ENCODE measurements at regions not wholly inside any gene's neighbourhood (a gene's known extent, or its start where the extent isn't known, plus 50 kb on each side); places are given as distances from the start of the nearest gene placed in this dataset.
"Not testable (repeated sequence)": the region's sequence is repeated elsewhere in the genome, so short reads cannot be mapped to it uniquely, and the experiment has no call there.

- H3K4me3 Mint-ChIP-seq, result no peak overlapping the region
- H3K4me1 Mint-ChIP-seq (ENCODE audit: low read depth), result peaks cover 7% of the 10 kb centered on the region
- H3K36me3 Mint-ChIP-seq, result no peaks in the 10 kb centered on the region
- no peak overlapping the region for H3K27ac Mint-ChIP-seq
- H3K27me3 Mint-ChIP-seq, result no peaks in the 10 kb centered on the region
- H3K9me3 Mint-ChIP-seq (ENCODE audit: low read depth), result no peaks in the 10 kb centered on the region
These were observed 163.9 kb upstream of the MAMLD1 start for GRCh38 chrX:150199181-150199580.

GRCh38 chrX:150199803-150200202 is 163.3 kb upstream of the MAMLD1 start:
- Mint-ChIP-seq H3K4me1 (ENCODE audit: low read depth) (peaks cover 7% of the 10 kb centered on the region), H3K4me3 (no peak overlapping the region), H3K27ac (no peak overlapping the region), H3K27me3 (no peaks in the 10 kb centered on the region), H3K9me3 (ENCODE audit: low read depth) (no peaks in the 10 kb centered on the region), H3K36me3 (no peaks in the 10 kb centered on the region)

GRCh38 chrX:150200361-150200760 is 162.8 kb upstream of the MAMLD1 start:
- no peaks in the 10 kb centered on the region for H3K36me3 Mint-ChIP-seq
- H3K4me3 Mint-ChIP-seq, result no peak overlapping the region
- no peaks in the 10 kb centered on the region for H3K9me3 Mint-ChIP-seq (ENCODE audit: low read depth)
- H3K27me3 Mint-ChIP-seq, result no peaks in the 10 kb centered on the region
- peaks cover 7% of the 10 kb centered on the region for H3K4me1 Mint-ChIP-seq (ENCODE audit: low read depth)
- H3K27ac Mint-ChIP-seq, result no peak overlapping the region

- H3K27ac Mint-ChIP-seq, result no peak overlapping the region
- H3K36me3 Mint-ChIP-seq, result no peaks in the 10 kb centered on the region
- H3K4me1 Mint-ChIP-seq (ENCODE audit: low read depth), result peaks cover 7% of the 10 kb centered on the region
- no peaks in the 10 kb centered on the region for H3K27me3 Mint-ChIP-seq
- no peak overlapping the region for H3K4me3 Mint-ChIP-seq
- no peaks in the 10 kb centered on the region for H3K9me3 Mint-ChIP-seq (ENCODE audit: low read depth)
These were observed 162.3 kb upstream of the MAMLD1 start for GRCh38 chrX:150200820-150201287.

GRCh38 chrX:150201391-150201790 is 161.7 kb upstream of the MAMLD1 start:
- Mint-ChIP-seq H3K4me1 (ENCODE audit: low read depth) (peaks cover 7% of the 10 kb centered on the region), H3K4me3 (no peak overlapping the region), H3K36me3 (no peaks in the 10 kb centered on the region), H3K27ac (no peak overlapping the region), H3K9me3 (ENCODE audit: low read depth) (no peaks in the 10 kb centered on the region), H3K27me3 (no peaks in the 10 kb centered on the region)

GRCh38 chrX:150201841-150202240 is 161.3 kb upstream of the MAMLD1 start:
- Mint-ChIP-seq H3K4me1 (ENCODE audit: low read depth) (peaks cover 7% of the 10 kb centered on the region), H3K9me3 (ENCODE audit: low read depth) (no peaks in the 10 kb centered on the region), H3K4me3 (no peak overlapping the region), H3K36me3 (no peaks in the 10 kb centered on the region), H3K27ac (no peak overlapping the region), H3K27me3 (no peaks in the 10 kb centered on the region)

GRCh38 chrX:150202641-150203247 is 160.4 kb upstream of the MAMLD1 start:
- Mint-ChIP-seq H3K27me3 (no peaks in the 10 kb centered on the region), H3K9me3 (ENCODE audit: low read depth) (no peaks in the 10 kb centered on the region), H3K27ac (no peak overlapping the region), H3K36me3 (no peaks in the 10 kb centered on the region), H3K4me1 (ENCODE audit: low read depth) (peaks cover 7% of the 10 kb centered on the region), H3K4me3 (no peak overlapping the region)

GRCh38 chrX:150203248-150203645 is 159.9 kb upstream of the MAMLD1 start:
- Mint-ChIP-seq H3K9me3 (ENCODE audit: low read depth) (no peaks in the 10 kb centered on the region), H3K27ac (no peak overlapping the region), H3K27me3 (no peaks in the 10 kb centered on the region), H3K4me3 (no peak overlapping the region), H3K36me3 (no peaks in the 10 kb centered on the region), H3K4me1 (ENCODE audit: low read depth) (peaks cover 7% of the 10 kb centered on the region)

- H3K27ac Mint-ChIP-seq, result no peak overlapping the region
- H3K9me3 Mint-ChIP-seq (ENCODE audit: low read depth), result no peaks in the 10 kb centered on the region
- no peak overlapping the region for H3K4me3 Mint-ChIP-seq
- H3K27me3 Mint-ChIP-seq, result no peaks in the 10 kb centered on the region
- H3K36me3 Mint-ChIP-seq, result no peaks in the 10 kb centered on the region
- H3K4me1 Mint-ChIP-seq (ENCODE audit: low read depth), result peaks cover 7% of the 10 kb centered on the region
These were observed 158.1 kb upstream of the MAMLD1 start for GRCh38 chrX:150205011-150205410.

- Mint-ChIP-seq H3K27ac (no peak overlapping the region), H3K27me3 (no peaks in the 10 kb centered on the region), H3K4me3 (no peak overlapping the region), H3K36me3 (no peaks in the 10 kb centered on the region), H3K4me1 (ENCODE audit: low read depth) (no peaks in the 10 kb centered on the region), H3K9me3 (ENCODE audit: low read depth) (no peaks in the 10 kb centered on the region)
These were observed 155.4 kb upstream of the MAMLD1 start for GRCh38 chrX:150207733-150208132.

- H3K4me3 Mint-ChIP-seq, result no peak overlapping the region
- H3K4me1 Mint-ChIP-seq (ENCODE audit: low read depth), result no peaks in the 10 kb centered on the region
- H3K36me3 Mint-ChIP-seq, result no peaks in the 10 kb centered on the region
- H3K27me3 Mint-ChIP-seq, result no peaks in the 10 kb centered on the region
- H3K9me3 Mint-ChIP-seq (ENCODE audit: low read depth), result no peaks in the 10 kb centered on the region
- H3K27ac Mint-ChIP-seq, result no peak overlapping the region
These were observed 151.1 kb upstream of the MAMLD1 start for GRCh38 chrX:150211988-150212387.

GRCh38 chrX:150212672-150213480 is 150.2 kb upstream of the MAMLD1 start:
- no peak overlapping the region for H3K4me3 Mint-ChIP-seq
- no peaks in the 10 kb centered on the region for H3K36me3 Mint-ChIP-seq
- H3K27ac Mint-ChIP-seq, result no peak overlapping the region
- no peaks in the 10 kb centered on the region for H3K27me3 Mint-ChIP-seq
- H3K9me3 Mint-ChIP-seq (ENCODE audit: low read depth), result no peaks in the 10 kb centered on the region
- H3K4me1 Mint-ChIP-seq (ENCODE audit: low read depth), result no peaks in the 10 kb centered on the region

- no peak overlapping the region for H3K4me3 Mint-ChIP-seq
- no peak overlapping the region for H3K27ac Mint-ChIP-seq
- no peaks in the 10 kb centered on the region for H3K4me1 Mint-ChIP-seq (ENCODE audit: low read depth)
- no peaks in the 10 kb centered on the region for H3K27me3 Mint-ChIP-seq
- H3K36me3 Mint-ChIP-seq, result no peaks in the 10 kb centered on the region
- H3K9me3 Mint-ChIP-seq (ENCODE audit: low read depth), result no peaks in the 10 kb centered on the region
These were observed 149.6 kb upstream of the MAMLD1 start for GRCh38 chrX:150213481-150214030.

GRCh38 chrX:150216000-150216399 is 147.1 kb upstream of the MAMLD1 start:
- H3K27me3 Mint-ChIP-seq; H3K9me3 Mint-ChIP-seq (ENCODE audit: low read depth); H3K27ac Mint-ChIP-seq; H3K4me1 Mint-ChIP-seq (ENCODE audit: low read depth); H3K36me3 Mint-ChIP-seq; H3K4me3 Mint-ChIP-seq: not testable (repeated sequence)

GRCh38 chrX:150216716-150217115 is 146.4 kb upstream of the MAMLD1 start:
- no peaks in the 10 kb centered on the region for H3K9me3 Mint-ChIP-seq (ENCODE audit: low read depth)
- no peak overlapping the region for H3K27ac Mint-ChIP-seq
- no peaks in the 10 kb centered on the region for H3K36me3 Mint-ChIP-seq

More at GRCh38 chrX:150216716-150217115, 146.4 kb upstream of the MAMLD1 start:
- no peak overlapping the region for H3K4me3 Mint-ChIP-seq
- no peaks in the 10 kb centered on the region for H3K27me3 Mint-ChIP-seq
- no peaks in the 10 kb centered on the region for H3K4me1 Mint-ChIP-seq (ENCODE audit: low read depth)

Measured in activated naive CD8-positive, alpha-beta T cell (primary cell).